Stimulated activated CD8-positive, alpha-beta memory T cell treated with anti-CD3 and anti-CD28 coated beads, Interleukin-7, amount 100 ng/mL, for 48 hours (primary cell): ENCODE measurements at regions not wholly inside any gene's neighbourhood (a gene's known extent, or its start where the extent isn't known, plus 50 kb on each side); places are given as distances from the start of the nearest gene placed in this dataset.

ENCODE experiments used
- DNase-seq, 2 donors: peaks; one replicate each; pipeline ENCODE4 v3.0.0-alpha.2; 2020; ENCODE audit warnings: low read depth in 1 of 2; ENCODE audit errors: extremely low read depth in 1 of 2

DNA sequence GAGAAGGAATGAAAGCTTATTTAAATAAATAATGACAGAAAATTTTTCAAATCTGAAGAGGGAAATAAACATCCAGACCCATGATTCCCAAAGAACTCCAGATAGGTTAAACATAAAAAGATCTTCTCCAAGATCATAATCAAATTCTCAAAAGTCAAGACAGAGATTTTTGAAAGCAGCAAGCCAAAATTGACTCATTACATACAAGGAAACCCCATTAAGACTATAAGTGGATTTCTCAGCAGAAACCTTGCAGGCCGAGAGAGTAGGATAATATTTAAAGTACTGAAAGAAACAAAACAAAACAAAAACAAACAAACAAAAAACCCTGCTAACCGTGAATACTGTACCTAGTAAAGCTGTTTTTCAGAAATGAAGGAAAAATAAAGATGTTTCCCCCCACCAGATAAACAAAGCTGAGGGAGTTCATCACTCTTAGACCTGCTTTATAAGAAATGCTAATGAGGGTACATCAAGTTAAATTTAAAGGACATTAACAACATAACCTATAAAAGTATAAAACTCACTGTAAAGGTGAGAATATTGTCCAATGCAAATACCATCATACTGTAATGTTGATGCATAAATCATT, 412.2 kb downstream of the INSC start:
- no peak for DNase-seq

GRCh38 chr11:15532432-15532831, 417.7 kb downstream of the INSC start:
- no peak for DNase-seq

DNA sequence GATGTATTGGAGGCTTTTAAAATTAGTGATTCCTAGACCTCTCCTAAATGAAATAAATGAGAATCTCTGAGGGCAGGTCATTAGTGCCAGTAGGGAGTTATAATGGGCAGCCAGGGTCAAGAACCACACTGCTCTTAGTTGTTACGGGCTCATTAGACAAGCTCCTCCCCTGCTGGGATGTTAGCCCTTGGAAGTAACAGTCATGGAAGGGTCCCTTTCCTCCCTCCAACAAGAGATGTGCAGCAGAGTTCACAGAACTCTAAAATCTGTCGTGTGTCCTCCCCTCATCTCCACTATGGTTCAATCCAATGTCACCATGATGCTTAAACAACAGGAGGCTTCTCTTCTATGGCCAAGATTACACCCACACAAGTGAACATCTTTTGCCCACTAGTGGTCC, 419.5 kb downstream of the INSC start:
- no peak for DNase-seq

GRCh38 chr11:15535414-15535813, 420.7 kb downstream of the INSC start:
- DNase-seq, result no peak

GRCh38 chr11:15536438-15536837, 421.7 kb downstream of the INSC start:
- no peak for DNase-seq

- no peak for DNase-seq
Measured at GRCh38 chr11:15539645-15540044, 424.9 kb downstream of the INSC start.

DNA sequence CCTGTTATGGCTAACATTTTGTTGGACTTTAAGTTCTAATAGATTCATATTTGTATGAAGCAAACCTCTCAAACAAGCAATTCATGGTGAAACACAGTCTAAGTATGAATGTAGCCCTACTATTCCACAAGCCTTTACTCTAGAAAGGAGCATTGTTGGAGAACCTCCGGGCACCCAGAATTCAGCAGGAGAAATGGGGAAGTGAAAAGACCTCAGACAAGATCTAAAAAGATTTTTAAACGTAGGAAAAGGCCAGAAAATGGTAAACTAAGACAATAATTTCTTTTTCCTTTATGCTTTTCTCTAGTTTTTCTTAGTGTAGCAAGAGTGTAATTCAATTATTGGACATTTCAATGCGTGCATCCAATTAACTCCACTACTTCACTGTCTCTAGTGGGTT, 426.4 kb downstream of the INSC start:
- no peak for DNase-seq

- DNase-seq, result no peak
Measured at GRCh38 chr11:15544353-15544752, 429.6 kb downstream of the INSC start.

DNA sequence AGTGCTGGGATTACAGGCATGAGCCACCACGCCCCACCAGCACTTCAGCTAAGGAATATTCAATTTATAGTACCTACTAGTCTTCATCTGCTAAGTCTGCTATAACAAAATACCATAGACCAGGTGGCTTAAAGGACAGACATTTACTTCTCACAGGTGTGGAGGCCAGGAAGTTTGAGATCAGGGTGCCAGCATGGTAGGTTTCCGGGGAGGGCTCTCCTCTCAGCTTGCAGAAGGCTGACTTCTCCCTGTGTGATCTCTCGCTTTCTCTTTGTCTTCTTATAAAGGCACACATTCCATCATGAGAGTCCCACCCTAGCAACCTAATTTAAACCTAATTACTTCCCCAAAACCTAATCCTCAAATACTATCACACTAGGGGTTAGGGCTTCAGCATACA, 433.0 kb downstream of the INSC start:
- no peak for DNase-seq

- DNase-seq, result no peak
Measured at GRCh38 chr11:15551901-15552851, 437.5 kb downstream of the INSC start.

- DNase-seq, result no peak
Measured at GRCh38 chr11:15555161-15555560, 440.4 kb downstream of the INSC start.

GRCh38 chr11:15557457-15558230, 442.9 kb downstream of the INSC start:
- no peak for DNase-seq

- DNase-seq, result no peak
Measured at GRCh38 chr11:15558513-15559181, 443.9 kb downstream of the INSC start.

- DNase-seq, result no peak
Measured at GRCh38 chr11:15560689-15561467, 446.2 kb downstream of the INSC start.

GRCh38 chr11:15562230-15562629, 447.5 kb downstream of the INSC start:
- DNase-seq, result no peak

- DNase-seq, result no peak
Measured at GRCh38 chr11:15563054-15563453, 448.3 kb downstream of the INSC start.

DNA sequence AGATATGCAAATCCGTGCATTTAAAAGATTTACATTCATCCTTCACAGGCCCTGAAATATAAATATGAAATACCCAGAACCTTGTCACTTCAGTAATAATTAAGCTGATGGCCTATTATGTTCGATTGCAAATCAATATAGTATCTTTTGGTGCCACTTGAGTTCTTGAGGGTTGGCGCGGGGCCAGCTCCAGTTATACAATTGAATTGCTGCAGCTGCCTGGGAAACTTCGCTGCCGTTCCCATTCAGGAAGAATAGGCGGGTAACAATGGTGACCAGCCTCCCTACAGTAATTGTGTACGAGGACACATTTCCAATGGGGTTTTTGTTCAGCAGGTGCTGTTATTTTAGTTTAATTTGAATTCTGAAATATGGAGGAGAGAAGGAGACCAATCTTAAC, 451.2 kb downstream of the INSC start:
- no peak for DNase-seq

- no peak for DNase-seq
Measured at GRCh38 chr11:15568440-15568839, 453.7 kb downstream of the INSC start.

DNA sequence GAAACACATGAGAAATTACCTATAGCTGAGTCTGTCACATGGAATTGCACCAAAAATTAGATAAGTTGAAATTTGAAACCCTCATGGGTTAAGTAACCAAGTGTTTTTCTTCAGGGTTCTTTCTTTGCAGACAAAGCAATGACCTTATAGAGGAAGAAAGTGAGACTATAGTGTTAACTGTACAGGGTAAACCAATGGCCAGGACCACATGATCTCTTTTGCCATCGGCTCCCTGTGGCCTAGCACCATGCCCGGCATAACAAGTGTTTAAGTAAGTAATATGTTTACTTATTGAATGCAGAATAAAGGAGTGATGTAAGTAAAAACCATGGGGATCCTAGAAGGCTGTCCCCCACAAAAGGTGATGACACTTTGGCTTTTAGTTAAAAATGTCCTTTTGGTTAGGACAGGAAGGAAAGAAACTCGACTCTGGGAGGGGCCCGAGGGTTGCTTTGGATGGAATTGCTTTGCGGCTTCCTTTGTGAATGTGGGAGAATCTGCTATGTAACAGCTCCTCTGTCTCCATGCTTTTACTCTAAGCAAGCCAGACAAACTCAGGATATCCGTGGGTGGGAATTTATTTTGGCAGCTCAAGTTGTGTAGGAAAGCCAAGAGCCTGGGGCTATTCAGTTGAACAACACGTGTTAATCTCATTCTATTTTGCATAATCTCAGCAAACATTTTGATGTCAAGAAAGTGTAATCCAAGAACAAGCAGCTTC, 454.7 kb downstream of the INSC start:
- DNase-seq, result no peak

DNA sequence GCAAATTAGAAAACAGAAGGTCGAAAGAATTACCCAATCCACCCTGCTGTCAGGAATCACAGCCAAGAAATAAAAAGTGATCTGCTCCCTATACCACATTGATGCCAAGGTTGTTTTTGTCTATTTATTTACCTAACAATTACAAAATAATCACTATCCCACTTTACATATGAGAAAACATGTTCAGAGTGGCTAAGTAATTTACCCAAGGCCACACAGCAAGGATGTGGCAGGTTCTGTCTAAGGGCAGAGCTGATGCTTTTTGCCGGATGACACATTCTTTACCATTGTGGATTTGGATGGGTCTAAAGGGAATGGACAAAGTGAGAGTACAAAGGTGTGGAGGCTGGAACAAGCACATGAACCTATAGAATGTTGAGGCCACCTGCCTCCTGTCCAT, 460.7 kb downstream of the INSC start:
- no peak for DNase-seq
